Panc1 (cell line): ENCODE measurements at regions not wholly inside any gene's neighbourhood (a gene's known extent, or its start where the extent isn't known, plus 50 kb on each side); places are given as distances from the start of the nearest gene placed in this dataset.

Experiments
- ATAC-seq: fragments of 200-7000 bp; cut with Tn5 transposase; 2 replicates; pipeline ENCODE4 v1.9.1; 2020; ENCODE audit warnings: mild to moderate bottlenecking, moderate library complexity
- BruUV-seq: library from RNA; stranded (reverse); fragments of 400-500 nt; replicated peaks from 2 replicates; lab custom pipeline; 2021; lab: Mats Ljungman, UMichigan
- CTCF ChIA-PET: fragments of 300-600 bp; sonication (Branson Sonifier 250); formaldehyde crosslinking; loops from one replicate; lab custom pipeline; 2022; ENCODE audit warnings: antibody characterized with exemption; lab: Charles Lee
- POLR2A ChIA-PET: fragments of 300-600 bp; sonication (Branson Sonifier 250); formaldehyde crosslinking; loops from one replicate; lab custom pipeline; 2022; ENCODE audit warnings: antibody characterized with exemption; lab: Charles Lee
- DNase-seq: peaks from one replicate; pipeline ENCODE4 v3.0.0-alpha.2; 2010; ENCODE audit warnings: low read depth, low spot score
- H3K27ac ChIP-seq: 2 replicates; pipeline ENCODE4 v1.5.1; 2011; ENCODE audit warnings: mild to moderate bottlenecking, low read length, inconsistent platforms
- H3K27me3 ChIP-seq: fragments of 200-500 bp; sonication (Bioruptor generic); 2 replicates; pipeline ENCODE4 v1.6.0; 2014; ENCODE audit warnings: low read length, inconsistent platforms; ENCODE audit not compliant: control insufficient read depth, insufficient read depth
- H3K36me3 ChIP-seq: fragments of 200-500 bp; sonication (Bioruptor generic); 2 replicates; pipeline ENCODE4 v1.5.1; 2014; ENCODE audit warnings: inconsistent platforms, mild to moderate bottlenecking, low read length, moderate library complexity; ENCODE audit not compliant: control insufficient read depth, insufficient read depth
- H3K4me1 ChIP-seq: 2 replicates; pipeline ENCODE4 v1.5.1; 2011; ENCODE audit warnings: inconsistent platforms, mild to moderate bottlenecking, low read length, moderate library complexity; ENCODE audit not compliant: control insufficient read depth, insufficient read depth
- H3K4me3 ChIP-seq, 2 experiments: 2 replicates each; pipeline ENCODE4 v1.5.1; 2011 to 2012; ENCODE audit warnings: low read depth in 2 of 2, low read length in 2 of 2, mild to moderate bottlenecking in 2 of 2, inconsistent platforms in 1 of 2, moderate library complexity in 1 of 2
- H3K9me3 ChIP-seq: fragments of 200-500 bp; sonication (Bioruptor generic); 2 replicates; pipeline ENCODE4 v1.5.1; 2014; ENCODE audit warnings: low read depth, mild to moderate bottlenecking, inconsistent platforms, low read length, moderate library complexity; ENCODE audit not compliant: control insufficient read depth, insufficient read depth
- CTCF ChIP-seq: fragments of 450-650 bp; IDR thresholded peaks from 2 replicates; pipeline ENCODE4 v1.5.1; 2017; ENCODE audit warnings: mild to moderate bottlenecking
- POLR2AphosphoS5 ChIP-seq: IDR thresholded peaks from 2 replicates; pipeline ENCODE4 v1.6.1; 2012; ENCODE audit warnings: mild to moderate bottlenecking, low read depth, low read length, moderate library complexity
- REST ChIP-seq, 2 experiments: IDR thresholded peaks; 2 replicates each; pipeline ENCODE4 v1.6.1; 2011 to 2012; ENCODE audit warnings: low read depth in 2 of 2, control low read depth in 1 of 2, low read length in 1 of 2, mild to moderate bottlenecking in 1 of 2, moderate library complexity in 1 of 2; ENCODE audit not compliant: insufficient read depth in 1 of 2
- SIN3A ChIP-seq: IDR thresholded peaks from 2 replicates; pipeline ENCODE4 v1.6.1; 2012; ENCODE audit warnings: low read depth, mild to moderate bottlenecking, low read length, moderate library complexity, borderline replicate concordance; ENCODE audit not compliant: insufficient read depth
- TCF7L2 ChIP-seq: IDR thresholded peaks from 2 replicates; pipeline ENCODE4 v1.6.1; 2011; ENCODE audit warnings: mild to moderate bottlenecking, low read depth, low read length, inconsistent platforms
- in situ Hi-C: cut with HindIII; loops from 2 replicates; pipeline ENCODE4 v1.10.0; 2016; ENCODE audit warnings: low sequenced_read_pairs, low pct_unique_long_range_greater_than_20kb
- intact Hi-C: fragments of 100-400 bp; cut with micrococcal nuclease; formaldehyde crosslinking; loops from one replicate; pipeline ENCODE4 v1.10.0; 2022; ENCODE audit not compliant: unreplicated experiment

GRCh38 chr12:113766131-113766878 lies 199.8 kb downstream of the RBM19 start:
- POLR2A ChIA-PET = no interaction called here

GRCh38 chr12:113764661-113765060 lies 201.5 kb downstream of the RBM19 start:
- no TSS peak for BruUV-seq
- CTCF ChIA-PET = interaction anchor here (0.6 kb wide), 1 partner anchor 28 kb away, joined by 3 read pairs; no protein-coding TSS in a partner anchor
- no peaks in the 10 kb centered on the region for H3K36me3 ChIP-seq
- POLR2A ChIA-PET = no interaction called here
- H3K27ac ChIP-seq = no peak overlapping the region
- TF ChIP-seq CTCF = no peak
- TF ChIP-seq TCF7L2 = no peak
- TF ChIP-seq SIN3A = no peak
- TF ChIP-seq POLR2AphosphoS5 = no peak
- no peak for TF ChIP-seq REST (IDR thresholded peaks at IDR 0.05; ENCODE audit: insufficient read depth in 1 of 2, low read depth in 2 of 2, low read length in 1 of 2)
- H3K4me3 ChIP-seq = no peak overlapping the region
- no peaks in the 10 kb centered on the region for H3K4me1 ChIP-seq
- H3K9me3 ChIP-seq = no peaks in the 10 kb centered on the region
- in situ Hi-C loops = no loop called here
- 0 out of 2 replicates have a peak, but pooled peaks have one; percentile 31 for ATAC-seq
- DNase-seq = no peak
- H3K27me3 ChIP-seq = no peaks in the 10 kb centered on the region; the same call in 1 of the 2 replicates
- intact Hi-C loops = no loop called here

More at GRCh38 chr12:113766131-113766878, 199.8 kb downstream of the RBM19 start:
- TF ChIP-seq POLR2AphosphoS5 = no peak
- TF ChIP-seq CTCF = no peak
- no peak for TF ChIP-seq REST (IDR thresholded peaks at IDR 0.05; ENCODE audit: insufficient read depth in 1 of 2, low read depth in 2 of 2, low read length in 1 of 2)
- TF ChIP-seq SIN3A = no peak
- ATAC-seq (no peak), DNase-seq (no peak)
- no TSS peak for BruUV-seq
- intact Hi-C loops (loop anchor here (1.0 kb wide), 1 partner anchor 19 kb away; no protein-coding TSS in a partner anchor), in situ Hi-C loops (no loop called here)
- H3K36me3 ChIP-seq = no peaks in the 10 kb centered on the region
- no peaks in the 10 kb centered on the region for H3K9me3 ChIP-seq
- CTCF ChIA-PET = interaction anchor here (0.5 to 0.6 kb wide), 2 partner anchors 55 to 71 kb away, joined by 3 to 6 read pairs; no protein-coding TSS in a partner anchor
- no peak overlapping the region for H3K27ac ChIP-seq
- H3K4me1 ChIP-seq = no peaks in the 10 kb centered on the region
- H3K4me3 ChIP-seq = no peak overlapping the region
- no peaks in the 10 kb centered on the region; the same call in 1 of the 2 replicates for H3K27me3 ChIP-seq
